ENCODE measurements at regions not wholly inside any gene's neighbourhood (a gene's known extent, or its start where the extent isn't known, plus 50 kb on each side); places are given as distances from the start of the nearest gene placed in this dataset.

DNA sequence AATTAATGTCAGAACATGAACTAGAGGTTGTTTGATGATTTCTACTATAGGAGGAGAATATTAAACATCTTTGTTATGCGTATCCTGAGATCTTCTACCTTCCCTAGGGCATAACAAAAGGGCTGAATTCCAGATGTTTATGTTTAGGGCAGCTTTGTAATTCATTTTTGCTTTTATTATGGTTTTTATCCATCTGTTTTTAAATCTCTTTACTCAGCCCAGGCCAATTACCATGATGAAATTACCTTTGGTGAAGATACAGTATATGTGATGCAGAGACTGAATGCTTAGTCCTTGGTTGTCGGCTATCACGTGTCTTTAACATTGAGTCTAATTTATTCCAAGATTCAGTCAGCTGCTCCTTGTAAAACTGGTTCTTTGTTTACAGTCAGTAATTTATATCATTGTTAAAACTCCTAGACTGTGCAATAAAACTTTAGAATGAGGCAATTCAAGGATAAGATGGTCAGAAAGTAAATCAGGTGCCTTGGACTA lies 176.9 kb downstream of the CTH start:
- TF ChIP-seq, protein P1, sequence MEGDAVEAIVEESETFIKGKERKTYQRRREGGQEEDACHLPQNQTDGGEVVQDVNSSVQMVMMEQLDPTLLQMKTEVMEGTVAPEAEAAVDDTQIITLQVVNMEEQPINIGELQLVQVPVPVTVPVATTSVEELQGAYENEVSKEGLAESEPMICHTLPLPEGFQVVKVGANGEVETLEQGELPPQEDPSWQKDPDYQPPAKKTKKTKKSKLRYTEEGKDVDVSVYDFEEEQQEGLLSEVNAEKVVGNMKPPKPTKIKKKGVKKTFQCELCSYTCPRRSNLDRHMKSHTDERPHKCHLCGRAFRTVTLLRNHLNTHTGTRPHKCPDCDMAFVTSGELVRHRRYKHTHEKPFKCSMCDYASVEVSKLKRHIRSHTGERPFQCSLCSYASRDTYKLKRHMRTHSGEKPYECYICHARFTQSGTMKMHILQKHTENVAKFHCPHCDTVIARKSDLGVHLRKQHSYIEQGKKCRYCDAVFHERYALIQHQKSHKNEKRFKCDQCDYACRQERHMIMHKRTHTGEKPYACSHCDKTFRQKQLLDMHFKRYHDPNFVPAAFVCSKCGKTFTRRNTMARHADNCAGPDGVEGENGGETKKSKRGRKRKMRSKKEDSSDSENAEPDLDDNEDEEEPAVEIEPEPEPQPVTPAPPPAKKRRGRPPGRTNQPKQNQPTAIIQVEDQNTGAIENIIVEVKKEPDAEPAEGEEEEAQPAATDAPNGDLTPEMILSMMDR (IDR thresholded peaks at IDR 0.05), result no peak
- no peak for TF ChIP-seq POLR2A (IDR thresholded peaks at IDR 0.05)
